ENCODE measurements at regions not wholly inside any gene's neighbourhood (a gene's known extent, or its start where the extent isn't known, plus 50 kb on each side); places are given as distances from the start of the nearest gene placed in this dataset.
"Not testable (repeated sequence)": the region's sequence is repeated elsewhere in the genome, so short reads cannot be mapped to it uniquely, and the experiment has no call there.

- not testable (repeated sequence) for TF ChIP-seq CTCF (IDR thresholded peaks at IDR 0.05; ENCODE audit: poor library complexity, severe bottlenecking); REST (IDR thresholded peaks at IDR 0.05; ENCODE audit: borderline replicate concordance); TAF1 (IDR thresholded peaks at IDR 0.05; ENCODE audit: low read depth); MXI1 (conservative IDR thresholded peaks at IDR 0.05; ENCODE audit: poor library complexity, severe bottlenecking); EZH2 (IDR thresholded peaks at IDR 0.05; ENCODE audit: borderline replicate concordance, insufficient read depth, low read length, poor library complexity, severe bottlenecking); EP300 (conservative IDR thresholded peaks at IDR 0.05; ENCODE audit: poor library complexity, severe bottlenecking); RAD21 (conservative IDR thresholded peaks at IDR 0.05); SMC3 (conservative IDR thresholded peaks at IDR 0.05; ENCODE audit: poor library complexity)
These were observed 316.6 kb upstream of the KCNMB2 start for GRCh38 chr3:178219661-178220060.

Measured in neural cell (in vitro differentiated cells).